ENCODE measurements at regions not wholly inside any gene's neighbourhood (a gene's known extent, or its start where the extent isn't known, plus 50 kb on each side); places are given as distances from the start of the nearest gene placed in this dataset.

- no peak for DNase-seq (ENCODE audit: low read depth, low spot score)
These were observed 568.7 kb downstream of the MED13L start for GRCh38 chr12:115708801-115709200.

- no peak for DNase-seq (ENCODE audit: low read depth, low spot score)
These were observed 576.5 kb downstream of the MED13L start for GRCh38 chr12:115700896-115701465.

GRCh38 chr12:115700081-115700480, 577.4 kb downstream of the MED13L start:
- no peak for DNase-seq (ENCODE audit: low read depth, low spot score)

- no peak for DNase-seq (ENCODE audit: low read depth, low spot score)
These were observed 579.2 kb downstream of the MED13L start for GRCh38 chr12:115698257-115698656.

GRCh38 chr12:115697340-115697739, 580.2 kb downstream of the MED13L start:
- no peak for DNase-seq (ENCODE audit: low read depth, low spot score)

- DNase-seq (ENCODE audit: low read depth, low spot score), result no peak
These were observed 582.9 kb downstream of the MED13L start for GRCh38 chr12:115694564-115694963.

GRCh38 chr12:115693970-115694369, 583.5 kb downstream of the MED13L start:
- no peak for DNase-seq (ENCODE audit: low read depth, low spot score)

- DNase-seq (ENCODE audit: low read depth, low spot score), result no peak
These were observed 586.4 kb downstream of the MED13L start for GRCh38 chr12:115691123-115691522.

GRCh38 chr12:115687094-115687493, 590.4 kb downstream of the MED13L start:
- no peak for DNase-seq (ENCODE audit: low read depth, low spot score)

- no peak for DNase-seq (ENCODE audit: low read depth, low spot score)
These were observed 594.2 kb downstream of the MED13L start for GRCh38 chr12:115683240-115683780.

- DNase-seq (ENCODE audit: low read depth, low spot score), result no peak
These were observed 596.5 kb downstream of the MED13L start for GRCh38 chr12:115680967-115681366.

GRCh38 chr12:115672506-115673080, 604.9 kb downstream of the MED13L start:
- no peak for DNase-seq (ENCODE audit: low read depth, low spot score)

- no peak for DNase-seq (ENCODE audit: low read depth, low spot score)
These were observed 605.4 kb downstream of the MED13L start for GRCh38 chr12:115672086-115672485.

- no peak for DNase-seq (ENCODE audit: low read depth, low spot score)
These were observed 606.6 kb downstream of the MED13L start for GRCh38 chr12:115670869-115671268.

GRCh38 chr12:115667116-115667515, 610.4 kb downstream of the MED13L start:
- no peak for DNase-seq (ENCODE audit: low read depth, low spot score)

GRCh38 chr12:115666168-115666567, 611.3 kb downstream of the MED13L start:
- no peak for DNase-seq (ENCODE audit: low read depth, low spot score)

GRCh38 chr12:115661112-115661511, 616.4 kb downstream of the MED13L start:
- DNase-seq (ENCODE audit: low read depth, low spot score), result no peak

- DNase-seq (ENCODE audit: low read depth, low spot score), result no peak
These were observed 617.2 kb downstream of the MED13L start for GRCh38 chr12:115660211-115660805.

GRCh38 chr12:115659422-115659821, 618.1 kb downstream of the MED13L start:
- DNase-seq (ENCODE audit: low read depth, low spot score), result no peak

- DNase-seq (ENCODE audit: low read depth, low spot score), result no peak
These were observed 620.1 kb downstream of the MED13L start for GRCh38 chr12:115657081-115658013.

- no peak for DNase-seq (ENCODE audit: low read depth, low spot score)
These were observed 627.5 kb downstream of the MED13L start for GRCh38 chr12:115650026-115650425.

GRCh38 chr12:115648463-115648862, 629.0 kb downstream of the MED13L start:
- no peak for DNase-seq (ENCODE audit: low read depth, low spot score)
